SK-N-SH (cell line): ENCODE measurements at regions not wholly inside any gene's neighbourhood (a gene's known extent, or its start where the extent isn't known, plus 50 kb on each side); places are given as distances from the start of the nearest gene placed in this dataset.
"Not testable (repeated sequence)": the region's sequence is repeated elsewhere in the genome, so short reads cannot be mapped to it uniquely, and the experiment has no call there.

Source experiments
- CTCF ChIA-PET: fragments of 300-600, 350-600 bp; formaldehyde crosslinking; extraction: SDS; loops from one replicate; lab custom pipeline; 2021; lab: Yijun Ruan, JAX
- POLR2A ChIA-PET: fragments of 350-600 bp; sonication (Branson Sonifier 250); formaldehyde crosslinking; extraction: SDS; loops from one replicate; lab custom pipeline; 2020; ENCODE audit warnings: antibody characterized with exemption, inconsistent platforms; lab: Yijun Ruan, JAX
- DNase-seq: peaks from one replicate; pipeline ENCODE4 v3.0.0; 2012
- H2AFZ ChIP-seq: fragments of 200-600 bp; sonication (generic); 2 replicates; pipeline ENCODE4 v1.8.1; 2016; ENCODE audit warnings: antibody characterized with exemption, mild to moderate bottlenecking, low read depth
- H3F3A ChIP-seq: fragments of 200-600 bp; sonication (generic); replicated peaks from 2 replicates; pipeline ENCODE3; 2016; ENCODE audit warnings: antibody characterized with exemption, mild to moderate bottlenecking; ENCODE audit not compliant: insufficient read depth
- H3K27ac ChIP-seq, 2 experiments: fragments of 200-500 bp in 1 of 2; fragments of 200-600 bp in 1 of 2; sonication (Bioruptor generic) in 1 of 2; sonication (generic), shearing (Covaris generic) in 1 of 2; 2 replicates each; pipeline versions ENCODE4 v1.5.1 to v1.6.1; 2014 to 2016; ENCODE audit warnings: low read depth in 2 of 2, inconsistent platforms in 1 of 2, low read length in 1 of 2, mild to moderate bottlenecking in 1 of 2, mixed read lengths in 1 of 2
- H3K27me3 ChIP-seq: fragments of 200-600 bp; sonication (generic), shearing (Covaris generic); 2 replicates; pipeline ENCODE4 v1.6.1; 2016; ENCODE audit warnings: mixed run types; ENCODE audit not compliant: insufficient read depth
- H3K36me3 ChIP-seq, 2 experiments: fragments of 200-500 bp in 1 of 2; fragments of 200-600 bp in 1 of 2; sonication (Bioruptor generic) in 1 of 2; sonication (generic) in 1 of 2; replicated peaks in 1 of 2; 2 replicates each; pipeline versions ENCODE3 to v1.5.1; 2014 to 2016; ENCODE audit warnings: low read length in 1 of 2, mild to moderate bottlenecking in 1 of 2; ENCODE audit not compliant: insufficient read depth in 2 of 2, control insufficient read depth in 1 of 2
- H3K4me1 ChIP-seq, 2 experiments: fragments of 200-500 bp in 1 of 2; fragments of 200-600 bp in 1 of 2; sonication (Bioruptor generic) in 1 of 2; sonication (generic), shearing (Covaris generic) in 1 of 2; 2 replicates each; pipeline versions ENCODE4 v1.5.1 to v1.6.1; 2014 to 2016; ENCODE audit warnings: low read depth in 1 of 2, low read length in 1 of 2, mixed run types in 1 of 2; ENCODE audit not compliant: insufficient read depth in 2 of 2, control insufficient read depth in 1 of 2
- H3K4me2 ChIP-seq: fragments of 200-600 bp; sonication (generic), shearing (Covaris generic); 2 replicates; pipeline ENCODE4 v1.6.1; 2017; ENCODE audit warnings: mixed run types
- H3K4me3 ChIP-seq, 2 experiments: fragments of 200-500 bp in 1 of 2; fragments of 200-600 bp in 1 of 2; sonication (Bioruptor generic) in 1 of 2; sonication (generic), shearing (Covaris generic) in 1 of 2; 2 replicates each; pipeline versions ENCODE4 v1.5.1 to v1.8.1; 2014 to 2016; ENCODE audit warnings: low read depth in 2 of 2, inconsistent platforms in 1 of 2, low read length in 1 of 2, mild to moderate bottlenecking in 1 of 2, mixed read lengths in 1 of 2, moderate library complexity in 1 of 2
- H3K79me2 ChIP-seq: fragments of 200-600 bp; sonication (generic); 2 replicates; pipeline ENCODE4 v1.8.1; 2017; ENCODE audit warnings: mild to moderate bottlenecking; ENCODE audit not compliant: insufficient read depth
- H3K9ac ChIP-seq: fragments of 200-600 bp; sonication (generic); 2 replicates; pipeline ENCODE4 v1.6.1; 2017; ENCODE audit warnings: mixed run types
- H3K9me2 ChIP-seq: fragments of 200-600 bp; sonication (generic); 2 replicates; pipeline ENCODE4 v1.6.1; 2017; ENCODE audit warnings: mixed run types
- H3K9me3 ChIP-seq: fragments of 200-600 bp; sonication (generic); 2 replicates; pipeline ENCODE4 v1.6.1; 2017; ENCODE audit warnings: mixed run types, mild to moderate bottlenecking, moderate library complexity
- H4K20me1 ChIP-seq: fragments of 200-600 bp; sonication (generic); 2 replicates; pipeline ENCODE4 v1.6.1; 2017; ENCODE audit warnings: mild to moderate bottlenecking, mixed run types; ENCODE audit not compliant: insufficient read depth
- CTCF ChIP-seq: fragments of 200-600 bp; sonication (generic); IDR thresholded peaks from 2 replicates; pipeline ENCODE4 v1.6.1; 2017; ENCODE audit warnings: antibody characterized with exemption, mild to moderate bottlenecking, moderate library complexity
- ELF1 ChIP-seq: IDR thresholded peaks from 2 replicates; pipeline ENCODE4 v1.4.0; 2012
- FOSL2 ChIP-seq: IDR thresholded peaks from 2 replicates; pipeline ENCODE4 v1.4.0; 2012; ENCODE audit warnings: low read depth, mild to moderate bottlenecking, moderate library complexity, borderline replicate concordance
- FOXJ3 ChIP-seq: sonication (generic); formaldehyde crosslinking; IDR thresholded peaks from 2 replicates; pipeline ENCODE4 v1.5.1; 2020; ENCODE audit warnings: mild to moderate bottlenecking, missing genetic modification reagents
- FOXM1 ChIP-seq: IDR thresholded peaks from 2 replicates; pipeline ENCODE4 v1.4.0; 2012; ENCODE audit warnings: low read depth, mild to moderate bottlenecking
- GABPA ChIP-seq: IDR thresholded peaks from 2 replicates; pipeline ENCODE4 v1.4.0; 2012; ENCODE audit warnings: low read depth, mild to moderate bottlenecking
- GATA2 ChIP-seq: sonication (generic); formaldehyde crosslinking; IDR thresholded peaks from 2 replicates; pipeline ENCODE4 v1.5.0; 2020; ENCODE audit warnings: mild to moderate bottlenecking, missing genetic modification reagents
- JUND ChIP-seq: IDR thresholded peaks from 2 replicates; pipeline ENCODE4 v1.4.0; 2012
- MXI1 ChIP-seq: IDR thresholded peaks from 2 replicates; pipeline ENCODE4 v1.6.1; 2012; ENCODE audit warnings: mild to moderate bottlenecking, low read depth, low read length, improper control_type of control experiment
- NFIC ChIP-seq: IDR thresholded peaks from 2 replicates; pipeline ENCODE4 v1.4.0; 2012; ENCODE audit warnings: borderline replicate concordance
- NRF1 ChIP-seq: IDR thresholded peaks from 2 replicates; pipeline ENCODE4 v1.6.1; 2012; ENCODE audit warnings: low read depth, mild to moderate bottlenecking, low read length
- POLR2AphosphoS5 ChIP-seq: IDR thresholded peaks from 2 replicates; pipeline ENCODE4 v1.6.1; 2012; ENCODE audit warnings: low read depth, low read length
- RFX5 ChIP-seq: IDR thresholded peaks from 2 replicates; pipeline ENCODE4 v1.6.1; 2012; ENCODE audit warnings: mild to moderate bottlenecking, improper control_type of control experiment, low read length
- RXRA ChIP-seq: IDR thresholded peaks from 2 replicates; pipeline ENCODE4 v1.4.0; 2012; ENCODE audit warnings: low read depth, mild to moderate bottlenecking, borderline replicate concordance
- TCF12 ChIP-seq: IDR thresholded peaks from 2 replicates; pipeline ENCODE4 v1.4.0; 2012
- TEAD4 ChIP-seq: IDR thresholded peaks from 2 replicates; pipeline ENCODE4 v1.4.0; 2012; ENCODE audit warnings: mild to moderate bottlenecking, borderline replicate concordance; ENCODE audit not compliant: insufficient read depth
- USF1 ChIP-seq: IDR thresholded peaks from 2 replicates; pipeline ENCODE4 v1.4.0; 2012; ENCODE audit warnings: low read depth, borderline replicate concordance
- ZBTB33 ChIP-seq: IDR thresholded peaks from 2 replicates; pipeline ENCODE4 v1.4.0; 2012; ENCODE audit warnings: low read depth, borderline replicate concordance
- WGBS: methylation state at CpG from one replicate; pipeline ENCODE4 v1.1.6; 2017; ENCODE audit warnings: low lambda C conversion rate; 5-methylcytosine and 5-hydroxymethylcytosine counted together

GRCh38 chr21:24420689-24421088 lies 1186.6 kb downstream of the MRPL39 start:
- Histone ChIP-seq H3K27me3 (no peaks in the 10 kb centered on the region), H3K4me1 (no peaks in the 10 kb centered on the region), H3F3A (no peaks in the 10 kb centered on the region), H2AFZ (no peak overlapping the region), H3K4me3 (no peak overlapping the region), H3K27ac (no peak overlapping the region), H3K4me2 (no peak overlapping the region), H3K79me2 (no peaks in the 10 kb centered on the region), H3K9ac (no peak overlapping the region)
- WGBS: 0% methylated on average over 1 of the region's 1 CpG
- POLR2A ChIA-PET: no interaction called here
- TF ChIP-seq FOSL2 (no peak), GATA2 (CRISPR knock-in tag) (no peak), NFIC (no peak), FOXM1 (no peak), JUND (no peak), POLR2AphosphoS5 (no peak), RFX5 (no peak), GABPA (no peak), MXI1 (no peak), TEAD4 (no peak)
- TF ChIP-seq, all 33 proteins: peak for 0
- H3K9me3 ChIP-seq: 0 out of 2 replicates have a peak, but pooled peaks cover 3% of the 10 kb centered on the region
- no peak for DNase-seq
- no peaks in the 10 kb centered on the region for H3K9me2 ChIP-seq
- H3K36me3 ChIP-seq: no peaks in the 10 kb centered on the region
- H4K20me1 ChIP-seq: no peaks in the 10 kb centered on the region
- CTCF ChIA-PET: no interaction called here

GRCh38 chr21:24419641-24420040 lies 1187.6 kb downstream of the MRPL39 start:
- H3K36me3 ChIP-seq, DNase-seq, CTCF ChIA-PET, H3K27me3 ChIP-seq, H2AFZ ChIP-seq, H3K4me1 ChIP-seq, H3K9ac ChIP-seq, H3K9me2 ChIP-seq, H3K4me3 ChIP-seq, H3K4me2 ChIP-seq, POLR2A ChIA-PET, H3K27ac ChIP-seq, H4K20me1 ChIP-seq, H3K79me2 ChIP-seq, H3K9me3 ChIP-seq, H3F3A ChIP-seq: not testable (repeated sequence)

- CTCF ChIA-PET: no interaction called here
- POLR2A ChIA-PET: no interaction called here
- no peaks in the 10 kb centered on the region for H4K20me1 ChIP-seq
- H3K9ac ChIP-seq: no peak overlapping the region
- H3K27me3 ChIP-seq: no peaks in the 10 kb centered on the region
- no peaks in the 10 kb centered on the region for H3K9me2 ChIP-seq
- DNase-seq: no peak
- H3K4me1 ChIP-seq: no peaks in the 10 kb centered on the region
- no peaks in the 10 kb centered on the region for H3K36me3 ChIP-seq
- no peaks in the 10 kb centered on the region for H3K79me2 ChIP-seq
- no peak overlapping the region for H3K4me2 ChIP-seq
- no peak overlapping the region for H3K27ac ChIP-seq
- H2AFZ ChIP-seq: no peak overlapping the region
- H3F3A ChIP-seq: no peaks in the 10 kb centered on the region
- 0 out of 2 replicates have a peak, but pooled peaks cover 3% of the 10 kb centered on the region for H3K9me3 ChIP-seq
- H3K4me3 ChIP-seq: no peak overlapping the region
- TF ChIP-seq NRF1 (no peak), FOXJ3 (CRISPR knock-in tag) (no peak), ELF1 (no peak), RXRA (no peak), NFIC (no peak), ZBTB33 (no peak), CTCF (no peak), FOXM1 (no peak), POLR2AphosphoS5 (no peak), TCF12 (no peak), USF1 (no peak)
Measured at GRCh38 chr21:24418671-24419070, 1188.6 kb downstream of the MRPL39 start.
